Skeletal muscle satellite cell (primary cell): ENCODE measurements at regions not wholly inside any gene's neighbourhood (a gene's known extent, or its start where the extent isn't known, plus 50 kb on each side); places are given as distances from the start of the nearest gene placed in this dataset.

Experiments used
- H3K27me3 ChIP-seq: 2 replicates; pipeline ENCODE4 v1.7.0; 2013; ENCODE audit warnings: low read length; ENCODE audit not compliant: control insufficient read depth, insufficient read depth
- H3K36me3 ChIP-seq: 2 replicates; pipeline ENCODE4 v1.7.0; 2013; ENCODE audit warnings: mild to moderate bottlenecking, control low read depth, low read length; ENCODE audit not compliant: insufficient read depth
- H3K4me1 ChIP-seq: 2 replicates; pipeline ENCODE4 v1.7.0; 2013; ENCODE audit warnings: low read length; ENCODE audit not compliant: control insufficient read depth, insufficient read depth
- H3K4me2 ChIP-seq: 2 replicates; pipeline ENCODE4 v1.7.0; 2013; ENCODE audit warnings: mild to moderate bottlenecking, low read length
- H3K4me3 ChIP-seq: 2 replicates; pipeline ENCODE4 v1.7.0; 2013; ENCODE audit warnings: low read length
- H3K9ac ChIP-seq: 2 replicates; pipeline ENCODE4 v1.7.0; 2013; ENCODE audit warnings: mild to moderate bottlenecking, low read depth, low read length, moderate library complexity
- H3K9me3 ChIP-seq: replicated peaks from 2 replicates; pipeline ENCODE4 v1.7.0; 2013; ENCODE audit warnings: mild to moderate bottlenecking, control low read depth, low read length

GRCh38 chr12:3357950-3358525 is 133.0 kb upstream of the PRMT8 start:
- Histone ChIP-seq H3K4me1 (no peaks in the 10 kb centered on the region), H3K27me3 (peaks cover 42% of the 10 kb centered on the region), H3K36me3 (no peaks in the 10 kb centered on the region), H3K4me2 (no peak overlapping the region), H3K9me3 (no peaks in the 10 kb centered on the region), H3K9ac (no peak overlapping the region), H3K4me3 (no peak overlapping the region)

GRCh38 chr12:3359478-3359877 is 131.5 kb upstream of the PRMT8 start:
- no peak overlapping the region for H3K4me3 ChIP-seq

GRCh38 chr12:3361146-3361545 is 129.9 kb upstream of the PRMT8 start:
- no peak overlapping the region for H3K4me3 ChIP-seq
- no peaks in the 10 kb centered on the region for H3K9me3 ChIP-seq
- H3K4me2 ChIP-seq, result no peak overlapping the region
- H3K4me1 ChIP-seq, result no peaks in the 10 kb centered on the region
- peaks cover 44% of the 10 kb centered on the region for H3K27me3 ChIP-seq
- no peaks in the 10 kb centered on the region for H3K36me3 ChIP-seq
- H3K9ac ChIP-seq, result no peak overlapping the region

More at GRCh38 chr12:3359478-3359877, 131.5 kb upstream of the PRMT8 start:
- H3K9me3 ChIP-seq, result no peaks in the 10 kb centered on the region
- no peak overlapping the region for H3K4me2 ChIP-seq
- no peak overlapping the region for H3K9ac ChIP-seq
- no peaks in the 10 kb centered on the region for H3K4me1 ChIP-seq
- H3K27me3 ChIP-seq, result peaks cover 43% of the 10 kb centered on the region
- H3K36me3 ChIP-seq, result no peaks in the 10 kb centered on the region

- Histone ChIP-seq H3K4me2 (no peak overlapping the region), H3K27me3 (peaks cover 57% of the 10 kb centered on the region), H3K9me3 (no peaks in the 10 kb centered on the region), H3K36me3 (no peaks in the 10 kb centered on the region), H3K9ac (no peak overlapping the region), H3K4me3 (no peak overlapping the region), H3K4me1 (no peaks in the 10 kb centered on the region)
Observed at GRCh38 chr12:3362737-3363136, 128.3 kb upstream of the PRMT8 start.

- Histone ChIP-seq H3K27me3 (peaks cover 63% of the 10 kb centered on the region), H3K9me3 (no peaks in the 10 kb centered on the region), H3K4me1 (no peaks in the 10 kb centered on the region), H3K4me2 (no peak overlapping the region), H3K36me3 (no peaks in the 10 kb centered on the region), H3K9ac (no peak overlapping the region), H3K4me3 (no peak overlapping the region)
Observed at GRCh38 chr12:3363608-3364007, 127.4 kb upstream of the PRMT8 start.

GRCh38 chr12:3364226-3364625 is 126.8 kb upstream of the PRMT8 start:
- no peak overlapping the region for H3K4me2 ChIP-seq
- no peak overlapping the region for H3K9ac ChIP-seq
- H3K36me3 ChIP-seq, result no peaks in the 10 kb centered on the region
- H3K4me3 ChIP-seq, result no peak overlapping the region
- peaks cover 64% of the 10 kb centered on the region for H3K27me3 ChIP-seq
- no peaks in the 10 kb centered on the region for H3K9me3 ChIP-seq
- H3K4me1 ChIP-seq, result no peaks in the 10 kb centered on the region

GRCh38 chr12:3364661-3365462 is 126.1 kb upstream of the PRMT8 start:
- Histone ChIP-seq H3K9ac (no peak overlapping the region), H3K27me3 (peaks cover 63% of the 10 kb centered on the region), H3K4me3 (no peak overlapping the region), H3K4me2 (no peak overlapping the region), H3K36me3 (no peaks in the 10 kb centered on the region), H3K9me3 (no peaks in the 10 kb centered on the region), H3K4me1 (no peaks in the 10 kb centered on the region)

GRCh38 chr12:3365463-3366411 is 125.3 kb upstream of the PRMT8 start:
- no peaks in the 10 kb centered on the region for H3K9me3 ChIP-seq
- no peak overlapping the region for H3K9ac ChIP-seq
- H3K36me3 ChIP-seq, result no peaks in the 10 kb centered on the region
- H3K4me2 ChIP-seq, result peak overlapping the region; percentile 29
- peaks cover 65% of the 10 kb centered on the region for H3K27me3 ChIP-seq
- no peaks in the 10 kb centered on the region for H3K4me1 ChIP-seq
- H3K4me3 ChIP-seq, result no peak overlapping the region

GRCh38 chr12:3366451-3367110 is 124.4 kb upstream of the PRMT8 start:
- no peaks in the 10 kb centered on the region for H3K36me3 ChIP-seq
- H3K9ac ChIP-seq, result no peak overlapping the region
- no peak overlapping the region for H3K4me3 ChIP-seq
- no peak overlapping the region for H3K4me2 ChIP-seq
- no peaks in the 10 kb centered on the region for H3K9me3 ChIP-seq
- H3K27me3 ChIP-seq, result peaks cover 63% of the 10 kb centered on the region
- no peaks in the 10 kb centered on the region for H3K4me1 ChIP-seq

GRCh38 chr12:3367750-3368444 is 123.1 kb upstream of the PRMT8 start:
- Histone ChIP-seq H3K36me3 (no peaks in the 10 kb centered on the region), H3K4me3 (no peak overlapping the region), H3K27me3 (peaks cover 63% of the 10 kb centered on the region), H3K4me1 (no peaks in the 10 kb centered on the region), H3K4me2 (no peak overlapping the region), H3K9ac (no peak overlapping the region), H3K9me3 (no peaks in the 10 kb centered on the region)
